Upper lobe of left lung (tissue), 6 donors: ENCODE measurements at regions not wholly inside any gene's neighbourhood (a gene's known extent, or its start where the extent isn't known, plus 50 kb on each side); places are given as distances from the start of the nearest gene placed in this dataset.

Experiments
- ATAC-seq, 2 donors: fragments of 200-7000 bp; cut with Tn5 transposase; one replicate each; pipeline ENCODE4 v1.9.1; 2022; ENCODE audit warnings: mild to moderate bottlenecking in 2 of 2, moderate library complexity in 2 of 2; ENCODE audit not compliant: low FRiP score in 2 of 2
- DNase-seq, 2 donors: peaks; one replicate each; pipeline ENCODE4 v3.0.0-alpha.2; 2019 to 2020
- H3K27ac ChIP-seq, 4 donors: fragments of 200-600 bp; sonication (generic); one replicate each; pipeline ENCODE4 v1.5.1; 2016 to 2019
- H3K27me3 ChIP-seq, 4 donors: fragments of 200-600 bp; sonication (generic); one replicate each; pipeline ENCODE4 v1.5.1; 2017 to 2019
- H3K36me3 ChIP-seq, 4 donors: fragments of 200-600 bp; sonication (generic); one replicate each; pipeline ENCODE4 v1.5.1; 2016 to 2019
- H3K4me1 ChIP-seq, 4 donors: fragments of 200-600 bp; sonication (generic); one replicate each; pipeline ENCODE4 v1.5.1; 2018 to 2019
- H3K4me3 ChIP-seq, 4 donors: fragments of 200-600 bp; sonication (generic); one replicate each; pipeline ENCODE4 v1.5.1; 2017 to 2019; ENCODE audit warnings: mild to moderate bottlenecking in 2 of 4, moderate library complexity in 1 of 4
- H3K9me3 ChIP-seq, 4 donors: fragments of 200-600 bp; sonication (generic); one replicate each; pipeline ENCODE4 v1.5.1; 2018 to 2019
- EP300 ChIP-seq, 4 donors: sonication (generic); formaldehyde crosslinking; IDR thresholded peaks; one replicate each; pipeline ENCODE4 v1.5.1; 2017; ENCODE audit warnings: antibody characterized with exemption in 4 of 4, control low read depth in 2 of 4
- POLR2A ChIP-seq, 4 donors: fragments of 450-650 bp; IDR thresholded peaks; one replicate each; pipeline ENCODE4 v1.5.1; 2016 to 2017; ENCODE audit warnings: antibody characterized with exemption in 4 of 4, mild to moderate bottlenecking in 2 of 4
- POLR2AphosphoS5 ChIP-seq, 2 donors: sonication (generic); formaldehyde crosslinking; IDR thresholded peaks; one replicate each; pipeline ENCODE4 v1.5.1; 2017; ENCODE audit warnings: antibody characterized with exemption in 2 of 2
- WGBS, 2 donors: methylation state at CpG; one replicate each; pipeline ENCODE4 v1.1.5; 2017 to 2018; 5-methylcytosine and 5-hydroxymethylcytosine counted together
- TF ChIP-seq, protein P1 (sequence below), 6 experiments: fragments of 450-650 bp in 4 of 6; fragments of 200-600 bp in 2 of 6; sonication (generic) in 2 of 6; IDR thresholded peaks; one replicate each; pipeline ENCODE4 v1.5.1; 2016 to 2019; ENCODE audit warnings: antibody characterized with exemption in 6 of 6
- donor health status: DM: no; HTN: no; CAD: no; lungs with moderate emphysema.
- donor health status: DM: no; HTN: yes; CAD: no; lungs with severe emphysema.

DNA sequence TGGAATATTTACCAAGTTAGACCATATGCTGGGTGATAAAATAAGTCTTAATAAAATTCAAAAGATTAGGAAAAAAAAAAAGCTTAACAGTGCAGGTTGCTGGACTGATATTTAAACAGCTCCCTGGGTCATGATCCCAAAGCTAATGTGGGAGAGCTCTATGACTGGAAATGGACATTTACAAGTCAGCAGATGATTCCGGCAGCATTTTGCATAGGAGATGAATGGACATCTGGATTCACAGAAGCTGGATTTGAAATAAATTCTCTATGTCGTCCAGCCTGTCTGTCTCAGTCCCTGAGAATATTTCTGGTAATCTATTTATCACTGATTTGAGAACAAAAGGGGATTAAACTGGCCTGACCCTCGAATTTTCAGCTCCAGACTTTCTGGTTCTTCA is 52.3 kb upstream of the KLHL25 start:
- Histone ChIP-seq H3K4me1 (no peaks in the 10 kb centered on the region), H3K36me3 (no peaks in the 10 kb centered on the region), H3K9me3 (no peaks in the 10 kb centered on the region), H3K27me3 (no peaks in the 10 kb centered on the region), H3K27ac (no peak overlapping the region), H3K4me3 (no peak overlapping the region)
- DNase-seq (no peak), ATAC-seq (no peak)
- TF ChIP-seq POLR2A (IDR thresholded peaks at IDR 0.05) (no peak), POLR2AphosphoS5 (IDR thresholded peaks at IDR 0.05) (no peak), EP300 (IDR thresholded peaks at IDR 0.05) (no peak)
- TF ChIP-seq, protein P1, sequence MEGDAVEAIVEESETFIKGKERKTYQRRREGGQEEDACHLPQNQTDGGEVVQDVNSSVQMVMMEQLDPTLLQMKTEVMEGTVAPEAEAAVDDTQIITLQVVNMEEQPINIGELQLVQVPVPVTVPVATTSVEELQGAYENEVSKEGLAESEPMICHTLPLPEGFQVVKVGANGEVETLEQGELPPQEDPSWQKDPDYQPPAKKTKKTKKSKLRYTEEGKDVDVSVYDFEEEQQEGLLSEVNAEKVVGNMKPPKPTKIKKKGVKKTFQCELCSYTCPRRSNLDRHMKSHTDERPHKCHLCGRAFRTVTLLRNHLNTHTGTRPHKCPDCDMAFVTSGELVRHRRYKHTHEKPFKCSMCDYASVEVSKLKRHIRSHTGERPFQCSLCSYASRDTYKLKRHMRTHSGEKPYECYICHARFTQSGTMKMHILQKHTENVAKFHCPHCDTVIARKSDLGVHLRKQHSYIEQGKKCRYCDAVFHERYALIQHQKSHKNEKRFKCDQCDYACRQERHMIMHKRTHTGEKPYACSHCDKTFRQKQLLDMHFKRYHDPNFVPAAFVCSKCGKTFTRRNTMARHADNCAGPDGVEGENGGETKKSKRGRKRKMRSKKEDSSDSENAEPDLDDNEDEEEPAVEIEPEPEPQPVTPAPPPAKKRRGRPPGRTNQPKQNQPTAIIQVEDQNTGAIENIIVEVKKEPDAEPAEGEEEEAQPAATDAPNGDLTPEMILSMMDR (IDR thresholded peaks at IDR 0.05), result no peak
- WGBS, 2 donors, result 61 to 63% methylated on average over 3 of the region's 3 CpGs

DNA sequence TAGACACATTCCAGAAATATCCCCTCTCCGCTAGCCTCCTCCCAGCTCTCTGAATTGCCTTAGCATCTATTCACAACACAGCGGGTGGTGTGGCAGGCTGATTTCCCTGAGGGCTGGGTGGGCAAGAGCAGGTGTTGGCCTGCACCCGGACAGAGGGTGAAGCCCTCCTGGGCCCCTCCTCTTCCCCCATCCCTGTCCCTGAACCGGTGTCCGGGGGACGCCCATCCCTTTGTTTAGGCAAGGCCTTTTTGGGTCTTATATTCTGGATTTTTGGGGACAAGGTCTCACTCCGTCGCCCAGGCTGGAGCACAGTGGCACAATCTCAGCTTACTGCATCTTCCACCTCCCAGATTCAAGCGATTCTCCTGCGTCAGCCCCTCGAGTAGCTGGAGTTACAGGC is 55.2 kb upstream of the KLHL25 start:
- Histone ChIP-seq H3K9me3 (no peaks in the 10 kb centered on the region), H3K27me3 (no peaks in the 10 kb centered on the region), H3K4me1 (no peaks in the 10 kb centered on the region), H3K4me3 (no peak overlapping the region), H3K27ac (no peak overlapping the region), H3K36me3 (no peaks in the 10 kb centered on the region)
- DNase-seq (no peak), ATAC-seq (no peak)
- 94 to 95% methylated on average over 10 to 11 of the region's 11 CpGs for WGBS, 2 donors
- TF ChIP-seq, protein P1 (IDR thresholded peaks at IDR 0.05), result no peak
- no peak for TF ChIP-seq EP300 (IDR thresholded peaks at IDR 0.05)
- no peak for TF ChIP-seq POLR2A (IDR thresholded peaks at IDR 0.05)
- no peak for TF ChIP-seq POLR2AphosphoS5 (IDR thresholded peaks at IDR 0.05)

DNA sequence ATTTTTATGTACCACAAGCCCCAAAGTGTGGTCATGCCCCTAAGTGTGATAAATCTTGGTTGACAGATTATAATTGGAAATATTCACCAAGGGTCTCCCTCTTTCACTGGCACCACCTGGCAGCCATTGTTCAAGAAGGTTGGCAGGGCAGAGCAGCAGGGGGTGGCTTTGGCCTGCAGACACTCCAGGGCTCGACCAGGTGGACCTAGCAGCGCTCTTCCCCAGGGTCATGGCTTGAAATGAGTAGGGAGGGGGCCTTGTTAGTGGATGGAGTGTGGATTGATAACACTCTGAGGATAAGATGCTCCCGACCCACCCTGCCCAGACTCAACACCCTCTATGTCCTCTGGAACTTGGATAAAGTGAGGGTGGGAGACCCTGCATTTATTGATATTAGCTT is 58.2 kb upstream of the KLHL25 start:
- Histone ChIP-seq H3K9me3 (no peaks in the 10 kb centered on the region), H3K27me3 (no peaks in the 10 kb centered on the region), H3K27ac (no peak overlapping the region), H3K4me3 (no peak overlapping the region), H3K4me1 (no peaks in the 10 kb centered on the region), H3K36me3 (no peaks in the 10 kb centered on the region)
- ATAC-seq, result no peak
- TF ChIP-seq POLR2AphosphoS5 (IDR thresholded peaks at IDR 0.05), result no peak
- no peak for TF ChIP-seq POLR2A (IDR thresholded peaks at IDR 0.05)
- TF ChIP-seq, protein P1 (IDR thresholded peaks at IDR 0.05), result no peak
- no peak for TF ChIP-seq EP300 (IDR thresholded peaks at IDR 0.05)
- whole genome bisulfite sequencing, 2 donors, result 72 to 84% methylated on average over 3 of the region's 3 CpGs
- no peak for DNase-seq

DNA sequence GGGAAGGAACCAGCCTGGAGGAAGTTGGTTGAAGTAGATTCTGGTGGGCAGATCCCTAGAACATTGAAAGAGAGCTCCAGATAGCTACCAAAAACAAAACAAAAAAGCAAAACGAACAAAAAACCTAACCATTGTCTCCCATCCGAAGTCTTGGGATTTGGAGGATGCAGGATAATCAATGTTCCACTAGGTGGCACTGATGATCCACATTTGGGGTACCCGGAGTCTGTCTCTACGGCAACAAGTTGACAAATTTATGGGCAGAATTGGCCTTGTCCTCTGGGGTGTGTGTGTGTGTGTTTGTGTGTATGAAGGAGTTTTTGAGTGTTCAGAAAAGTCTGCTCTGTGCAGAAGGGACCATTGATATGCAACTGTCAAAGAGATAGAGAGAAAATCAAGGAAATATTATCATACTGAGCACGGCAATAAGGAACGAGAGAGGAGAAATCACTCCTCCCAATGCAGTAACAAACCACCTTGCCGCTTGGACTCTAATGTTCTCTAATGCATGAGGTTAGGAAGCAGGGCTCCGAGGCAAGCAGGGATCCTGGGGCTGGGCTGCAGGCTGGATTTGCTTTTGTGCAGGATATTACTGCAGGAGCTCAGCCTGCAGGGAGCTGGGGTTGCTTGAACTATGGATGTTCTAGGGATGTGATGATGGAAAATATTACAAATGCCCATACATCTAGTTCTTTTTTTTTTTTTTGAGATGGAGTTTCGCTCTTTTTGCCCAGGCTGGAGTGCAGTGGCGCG is 59.8 kb upstream of the KLHL25 start:
- no peaks in the 10 kb centered on the region for H3K27me3 ChIP-seq
- peaks cover 0 to 6% (median 0%) of the 10 kb centered on the region in 4 donors for H3K4me1 ChIP-seq
- ATAC-seq, result peak; percentile 71 to 80
- no peak overlapping the region for H3K27ac ChIP-seq
- peak in 1 of 2 donors; percentile 33 for DNase-seq
- TF ChIP-seq POLR2AphosphoS5 (IDR thresholded peaks at IDR 0.05) (no peak), EP300 (IDR thresholded peaks at IDR 0.05) (no peak), POLR2A (IDR thresholded peaks at IDR 0.05) (no peak)
- TF ChIP-seq, protein P1 (IDR thresholded peaks at IDR 0.05), result peak; percentile 67 to 75 (median 70)
- H3K9me3 ChIP-seq, result no peaks in the 10 kb centered on the region
- no peaks in the 10 kb centered on the region for H3K36me3 ChIP-seq
- no peak overlapping the region for H3K4me3 ChIP-seq
- 48 to 49% methylated on average over 11 of the region's 11 CpGs for WGBS, 2 donors
